Calu3 (cell line): ENCODE measurements at regions not wholly inside any gene's neighbourhood (a gene's known extent, or its start where the extent isn't known, plus 50 kb on each side); places are given as distances from the start of the nearest gene placed in this dataset.

Experiments
- BruUV-seq: library from RNA; stranded (reverse); fragments of 400-500 nt; replicated peaks from 2 replicates; lab custom pipeline; 2021; lab: Mats Ljungman, UMichigan
- CTCF ChIA-PET: fragments of 300-600 bp; sonication (Branson Sonifier 250); formaldehyde crosslinking; loops from one replicate; lab custom pipeline; 2022; ENCODE audit warnings: antibody characterized with exemption; lab: Charles Lee
- DNase-seq: peaks from one replicate; pipeline ENCODE4 v3.0.0; 2022
- H3K27ac Mint-ChIP-seq: one replicate; pipeline ENCODE4 v1.8.0; 2022; ENCODE audit warnings: mixed read lengths; ENCODE audit not compliant: unreplicated experiment
- H3K27me3 Mint-ChIP-seq: one replicate; pipeline ENCODE4 v1.8.0; 2022; ENCODE audit warnings: mixed read lengths; ENCODE audit not compliant: unreplicated experiment
- H3K36me3 Mint-ChIP-seq: one replicate; pipeline ENCODE4 v1.8.0; 2022; ENCODE audit warnings: mild to moderate bottlenecking, moderate library complexity, mixed read lengths; ENCODE audit not compliant: insufficient read depth, unreplicated experiment
- H3K4me1 Mint-ChIP-seq: one replicate; pipeline ENCODE4 v1.8.0; 2022; ENCODE audit warnings: mild to moderate bottlenecking, low read depth, mixed read lengths; ENCODE audit not compliant: unreplicated experiment
- H3K4me3 Mint-ChIP-seq: one replicate; pipeline ENCODE4 v1.8.0; 2022; ENCODE audit warnings: mild to moderate bottlenecking, low read depth, moderate library complexity, mixed read lengths; ENCODE audit not compliant: unreplicated experiment
- H3K9me3 Mint-ChIP-seq: one replicate; pipeline ENCODE4 v1.8.0; 2022; ENCODE audit warnings: low read depth, mixed read lengths; ENCODE audit not compliant: unreplicated experiment
- CTCF ChIP-seq: fragments of 200-600 bp; IDR thresholded peaks from one replicate; pipeline ENCODE4 v1.8.0; 2022; ENCODE audit warnings: antibody characterized with exemption; ENCODE audit not compliant: unreplicated experiment
- intact Hi-C: fragments of 100-400 bp; cut with micrococcal nuclease; formaldehyde crosslinking; loops from one replicate; pipeline ENCODE4 v1.10.0; 2022; ENCODE audit not compliant: unreplicated experiment

- H3K4me3 Mint-ChIP-seq: no peak overlapping the region
- no peak for TF ChIP-seq CTCF
- no peaks in the 10 kb centered on the region for H3K27me3 Mint-ChIP-seq
- intact Hi-C loops: no loop called here
- no peaks in the 10 kb centered on the region for H3K36me3 Mint-ChIP-seq
- DNase-seq: no peak
- CTCF ChIA-PET: no interaction called here
- no peaks in the 10 kb centered on the region for H3K4me1 Mint-ChIP-seq
- no peaks in the 10 kb centered on the region for H3K9me3 Mint-ChIP-seq
- no peak overlapping the region for H3K27ac Mint-ChIP-seq
- no TSS peak for BruUV-seq
Observed at GRCh38 chr1:10924030-10924429, 88.4 kb upstream of the TARDBP start.

GRCh38 chr1:10928654-10929053 is 83.8 kb upstream of the TARDBP start:
- no peaks in the 10 kb centered on the region for H3K36me3 Mint-ChIP-seq
- no TSS peak for BruUV-seq
- intact Hi-C loops: no loop called here
- H3K4me3 Mint-ChIP-seq: no peak overlapping the region
- no peaks in the 10 kb centered on the region for H3K27me3 Mint-ChIP-seq
- no peak overlapping the region for H3K27ac Mint-ChIP-seq
- no peak for DNase-seq
- H3K4me1 Mint-ChIP-seq: no peaks in the 10 kb centered on the region
- no peaks in the 10 kb centered on the region for H3K9me3 Mint-ChIP-seq
- CTCF ChIA-PET: no interaction called here
- TF ChIP-seq CTCF: no peak

DNA sequence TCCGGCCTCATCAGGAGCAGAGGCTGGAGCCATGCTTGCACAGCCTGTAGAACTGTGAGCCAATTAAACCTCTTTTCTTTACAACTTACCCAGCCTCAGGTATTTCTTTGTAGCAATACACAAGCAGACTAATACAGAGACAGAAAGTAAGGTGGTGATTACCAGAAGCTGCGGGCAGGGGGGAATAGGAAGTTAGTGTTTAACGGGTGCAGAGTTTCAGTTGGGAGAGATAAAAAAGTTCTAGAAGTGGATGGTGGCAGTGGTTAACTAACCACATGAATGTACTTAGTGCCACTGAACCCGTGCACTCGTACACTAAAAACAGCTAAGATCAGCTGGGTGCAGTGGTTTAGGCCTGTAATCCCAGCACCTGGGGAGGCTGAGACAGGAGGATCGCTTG is 80.4 kb upstream of the TARDBP start:
- Mint-ChIP-seq H3K27me3 (no peaks in the 10 kb centered on the region), H3K27ac (no peak overlapping the region), H3K4me1 (no peaks in the 10 kb centered on the region), H3K9me3 (no peaks in the 10 kb centered on the region), H3K36me3 (no peaks in the 10 kb centered on the region), H3K4me3 (no peak overlapping the region)
- intact Hi-C loops: no loop called here
- no TSS peak for BruUV-seq
- TF ChIP-seq CTCF: no peak
- no peak for DNase-seq
- CTCF ChIA-PET: no interaction called here

GRCh38 chr1:10934150-10934818 is 78.2 kb upstream of the TARDBP start:
- intact Hi-C loops: no loop called here
- no peak for TF ChIP-seq CTCF
- CTCF ChIA-PET: interaction anchor here (0.6 kb wide), 1 partner anchor 430 kb away, joined by 3 read pairs; no protein-coding TSS in a partner anchor
- BruUV-seq: no TSS peak
- Mint-ChIP-seq H3K36me3 (no peaks in the 10 kb centered on the region), H3K9me3 (no peaks in the 10 kb centered on the region), H3K4me1 (no peaks in the 10 kb centered on the region), H3K27ac (no peak overlapping the region), H3K4me3 (no peak overlapping the region), H3K27me3 (no peaks in the 10 kb centered on the region)
- DNase-seq: no peak
